HEK293 (cell line): ENCODE measurements at regions not wholly inside any gene's neighbourhood (a gene's known extent, or its start where the extent isn't known, plus 50 kb on each side); places are given as distances from the start of the nearest gene placed in this dataset.

Source experiments
- CTCF ChIA-PET: fragments of 350-600 bp; formaldehyde crosslinking; extraction: SDS; loops from one replicate; lab custom pipeline; 2021; ENCODE audit warnings: antibody characterized with exemption; lab: Yijun Ruan, JAX
- POLR2A ChIA-PET: fragments of 300-600 bp; formaldehyde crosslinking; extraction: SDS; loops from one replicate; lab custom pipeline; 2020; ENCODE audit warnings: antibody characterized with exemption, inconsistent platforms; lab: Yijun Ruan, JAX
- H3K27ac ChIP-seq: fragments of 200-500 bp; sonication (Bioruptor generic); 2 replicates; pipeline ENCODE4 v1.5.1; 2014; ENCODE audit warnings: low read depth, low read length, control low read depth, inconsistent platforms; ENCODE audit errors: extremely low read depth
- H3K36me3 ChIP-seq, 2 experiments: fragments of 200-500 bp in 1 of 2; sonication (Bioruptor generic) in 1 of 2; 1 replicate in 1 of 2; 2 replicates in 1 of 2; pipeline ENCODE4 v1.5.1; 2014 to 2017; ENCODE audit warnings: inconsistent platforms in 2 of 2, low read length in 2 of 2; ENCODE audit not compliant: control insufficient read depth in 2 of 2, insufficient read depth in 1 of 2
- H3K4me1 ChIP-seq: fragments of 200-500 bp; sonication (Bioruptor generic); 2 replicates; pipeline ENCODE4 v1.5.1; 2014; ENCODE audit warnings: mild to moderate bottlenecking, low read length, inconsistent platforms; ENCODE audit not compliant: control insufficient read depth, insufficient read depth
- H3K4me3 ChIP-seq: 2 replicates; pipeline ENCODE4 v1.5.1; 2011; ENCODE audit warnings: low read depth, mild to moderate bottlenecking, control low read depth, low read length, moderate library complexity
- H3K9me3 ChIP-seq: fragments of 200-500 bp; sonication (Bioruptor generic); 2 replicates; pipeline ENCODE4 v1.5.1; 2014; ENCODE audit warnings: low read depth, low read length, inconsistent platforms; ENCODE audit not compliant: control insufficient read depth, insufficient read depth
- GLI4 ChIP-seq: fragments of 450-650 bp; formaldehyde crosslinking; IDR thresholded peaks from 2 replicates; pipeline ENCODE4 v1.5.1; 2016; ENCODE audit warnings: missing biosample characterization, missing genetic modification characterization
- PRDM1 ChIP-seq: fragments of 450-650 bp; formaldehyde crosslinking; IDR thresholded peaks from 2 replicates; pipeline ENCODE4; 2016; ENCODE audit warnings: missing biosample characterization, missing genetic modification characterization
- SCRT1 ChIP-seq: fragments of 450-650 bp; formaldehyde crosslinking; IDR thresholded peaks from 2 replicates; pipeline ENCODE4 v1.5.1; 2016; ENCODE audit warnings: missing biosample characterization, missing genetic modification characterization, borderline replicate concordance
- YY2 ChIP-seq: fragments of 450-650 bp; formaldehyde crosslinking; IDR thresholded peaks from 2 replicates; pipeline ENCODE4 v1.5.1; 2016; ENCODE audit warnings: missing biosample characterization, missing genetic modification characterization
- ZBTB21 ChIP-seq: fragments of 450-650 bp; formaldehyde crosslinking; IDR thresholded peaks from 2 replicates; pipeline ENCODE4 v1.5.1; 2017; ENCODE audit warnings: missing biosample characterization, missing genetic modification characterization
- ZBTB8A ChIP-seq: fragments of 450-650 bp; formaldehyde crosslinking; IDR thresholded peaks from 2 replicates; pipeline ENCODE4 v1.5.1; 2016; ENCODE audit warnings: missing biosample characterization, missing genetic modification characterization
- ZFP37 ChIP-seq: fragments of 450-650 bp; formaldehyde crosslinking; IDR thresholded peaks from 2 replicates; pipeline ENCODE4 v1.5.1; 2016; ENCODE audit warnings: missing biosample characterization, missing genetic modification characterization
- ZFP41 ChIP-seq: fragments of 450-650 bp; formaldehyde crosslinking; IDR thresholded peaks from 2 replicates; pipeline ENCODE4 v1.5.1; 2016; ENCODE audit warnings: missing biosample characterization, missing genetic modification characterization, borderline replicate concordance
- ZNF133 ChIP-seq: fragments of 450-650 bp; formaldehyde crosslinking; IDR thresholded peaks from 2 replicates; pipeline ENCODE4 v1.5.1; 2016; ENCODE audit warnings: missing biosample characterization, missing genetic modification characterization
- ZNF311 ChIP-seq: fragments of 450-650 bp; formaldehyde crosslinking; IDR thresholded peaks from 2 replicates; pipeline ENCODE4 v1.5.1; 2017; ENCODE audit warnings: missing biosample characterization, missing genetic modification characterization, borderline replicate concordance
- ZNF391 ChIP-seq: fragments of 450-650 bp; formaldehyde crosslinking; IDR thresholded peaks from 2 replicates; pipeline ENCODE4 v1.5.1; 2016; ENCODE audit warnings: low read depth, missing biosample characterization, missing genetic modification characterization, borderline replicate concordance
- ZNF423 ChIP-seq: fragments of 450-650 bp; formaldehyde crosslinking; IDR thresholded peaks from 2 replicates; pipeline ENCODE4 v1.5.1; 2016; ENCODE audit warnings: missing biosample characterization, missing genetic modification characterization
- ZNF558 ChIP-seq: fragments of 450-650 bp; formaldehyde crosslinking; IDR thresholded peaks from 2 replicates; pipeline ENCODE4 v1.5.1; 2016; ENCODE audit warnings: missing biosample characterization, missing genetic modification characterization
- ZNF629 ChIP-seq: fragments of 450-650 bp; formaldehyde crosslinking; IDR thresholded peaks from 2 replicates; pipeline ENCODE4 v1.5.1; 2017; ENCODE audit warnings: missing biosample characterization, missing genetic modification characterization
- ZNF785 ChIP-seq: fragments of 450-650 bp; formaldehyde crosslinking; IDR thresholded peaks from 2 replicates; pipeline ENCODE4 v1.5.1; 2016; ENCODE audit warnings: missing biosample characterization, missing genetic modification characterization
- ZSCAN4 ChIP-seq: fragments of 450-650 bp; formaldehyde crosslinking; IDR thresholded peaks from 2 replicates; pipeline ENCODE4 v1.5.1; 2017; ENCODE audit warnings: missing biosample characterization, missing genetic modification characterization
- TF ChIP-seq, protein P1 (sequence below): IDR thresholded peaks from 2 replicates; pipeline ENCODE4 v1.6.1; 2011; ENCODE audit warnings: mild to moderate bottlenecking, low read depth, low read length, borderline replicate concordance

GRCh38 chr9:3578786-3579185 is 53.0 kb upstream of the RFX3 start (continued):
- TF ChIP-seq ZBTB8A (no peak), ZNF558 (tag by site-specific recombination) (no peak), YY2 (tag by site-specific recombination) (no peak), PRDM1 (no peak)

DNA sequence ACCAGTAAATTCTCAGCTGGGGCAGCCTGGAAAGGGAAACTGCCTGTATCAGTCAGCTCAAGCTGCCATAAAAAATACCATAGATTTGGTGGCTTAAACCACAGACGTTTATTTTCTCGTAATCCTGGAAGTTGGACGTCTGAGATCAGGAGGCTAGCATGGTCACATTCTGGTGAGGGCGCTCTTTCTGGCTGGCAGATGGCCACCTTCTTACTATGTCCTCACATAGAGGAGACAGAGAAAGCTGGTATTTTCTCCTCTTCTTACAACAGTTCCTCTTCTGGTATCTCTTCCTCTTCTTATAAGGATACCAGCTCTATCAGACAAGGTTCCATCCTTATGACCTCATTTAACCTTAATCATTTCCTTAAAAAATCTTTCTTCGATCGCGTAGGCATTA is 50.5 kb upstream of the RFX3 start:
- H3K36me3 ChIP-seq, result no peaks in the 10 kb centered on the region
- H3K9me3 ChIP-seq, result no peaks in the 10 kb centered on the region
- no peak overlapping the region for H3K4me3 ChIP-seq
- CTCF ChIA-PET, result interaction anchor here (0.7 kb wide), 1 partner anchor 68 kb away, joined by 3 read pairs; no protein-coding TSS in a partner anchor
- POLR2A ChIA-PET, result no interaction called here
- H3K27ac ChIP-seq, result no peak overlapping the region
- no peaks in the 10 kb centered on the region for H3K4me1 ChIP-seq
- no peak for TF ChIP-seq ZNF391 (tag by site-specific recombination)
- TF ChIP-seq, protein P1, sequence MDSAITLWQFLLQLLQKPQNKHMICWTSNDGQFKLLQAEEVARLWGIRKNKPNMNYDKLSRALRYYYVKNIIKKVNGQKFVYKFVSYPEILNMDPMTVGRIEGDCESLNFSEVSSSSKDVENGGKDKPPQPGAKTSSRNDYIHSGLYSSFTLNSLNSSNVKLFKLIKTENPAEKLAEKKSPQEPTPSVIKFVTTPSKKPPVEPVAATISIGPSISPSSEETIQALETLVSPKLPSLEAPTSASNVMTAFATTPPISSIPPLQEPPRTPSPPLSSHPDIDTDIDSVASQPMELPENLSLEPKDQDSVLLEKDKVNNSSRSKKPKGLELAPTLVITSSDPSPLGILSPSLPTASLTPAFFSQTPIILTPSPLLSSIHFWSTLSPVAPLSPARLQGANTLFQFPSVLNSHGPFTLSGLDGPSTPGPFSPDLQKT, result no peak
- no peak for TF ChIP-seq ZFP37 (tag by site-specific recombination)
- TF ChIP-seq ZNF133 (tag by site-specific recombination), result no peak
- no peak for TF ChIP-seq ZNF629 (tag by site-specific recombination)
- no peak for TF ChIP-seq GLI4 (tag by site-specific recombination)

DNA sequence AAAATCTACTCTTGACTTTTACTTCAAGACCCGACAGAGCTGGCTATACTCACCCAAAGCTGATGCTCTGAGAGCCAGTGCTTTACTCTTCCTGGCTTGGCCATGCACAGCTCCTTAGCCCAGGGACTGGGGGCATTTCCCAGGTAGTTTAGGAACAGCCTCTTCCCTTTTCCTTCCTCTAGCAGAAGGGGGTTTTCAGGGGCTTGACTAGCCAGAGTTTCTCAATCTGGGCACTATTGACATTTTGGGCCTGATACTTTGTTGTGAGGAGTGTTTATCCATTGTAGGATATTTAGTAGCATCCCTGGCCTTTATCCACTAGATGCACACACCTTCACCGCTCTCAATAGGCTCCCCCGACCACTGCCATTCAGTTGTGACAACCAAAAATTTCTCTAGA is 50.0 kb upstream of the RFX3 start:
- POLR2A ChIA-PET, result no interaction called here

More for the DNA sequence above, 50.0 kb upstream of the RFX3 start:
- Histone ChIP-seq H3K36me3 (no peaks in the 10 kb centered on the region), H3K4me1 (no peaks in the 10 kb centered on the region), H3K27ac (no peak overlapping the region), H3K4me3 (no peak overlapping the region), H3K9me3 (no peaks in the 10 kb centered on the region)
- CTCF ChIA-PET, result no interaction called here
- no peak for TF ChIP-seq ZNF558 (tag by site-specific recombination)
- no peak for TF ChIP-seq ZBTB21
- no peak for TF ChIP-seq SCRT1
- TF ChIP-seq ZFP41 (tag by site-specific recombination), result no peak
- TF ChIP-seq ZNF423 (tag by site-specific recombination), result no peak
- no peak for TF ChIP-seq ZNF311 (tag by site-specific recombination)
- TF ChIP-seq ZSCAN4, result no peak
- TF ChIP-seq ZNF785 (tag by site-specific recombination), result no peak
